ENCODE measurements at regions not wholly inside any gene's neighbourhood (a gene's known extent, or its start where the extent isn't known, plus 50 kb on each side); places are given as distances from the start of the nearest gene placed in this dataset.

DNA sequence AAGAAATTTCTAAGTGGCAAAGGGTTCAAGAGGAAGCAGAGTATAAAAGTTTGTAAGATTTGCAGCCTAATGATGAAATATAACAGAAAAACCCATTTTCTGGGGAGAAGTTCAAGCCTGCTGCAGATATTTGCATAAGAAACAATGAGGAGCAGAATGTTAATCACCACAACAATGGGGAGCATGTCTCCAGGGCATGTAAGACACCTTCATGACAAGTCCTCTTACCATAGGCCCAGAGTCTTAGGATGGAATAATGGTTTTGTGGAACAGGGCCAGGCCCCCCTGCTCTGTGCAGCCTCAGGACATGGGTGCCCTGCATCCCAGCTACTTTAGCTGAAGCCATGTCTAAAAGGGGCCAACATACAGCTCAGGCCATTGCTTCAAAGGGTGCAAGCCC is 809.0 kb upstream of the SLITRK5 start (continued):
- TF ChIP-seq SP1 (IDR thresholded peaks at IDR 0.05) (no peak), SP1 (CRISPR knock-in tag; IDR thresholded peaks at IDR 0.05) (no peak)
- TF ChIP-seq, protein P1, sequence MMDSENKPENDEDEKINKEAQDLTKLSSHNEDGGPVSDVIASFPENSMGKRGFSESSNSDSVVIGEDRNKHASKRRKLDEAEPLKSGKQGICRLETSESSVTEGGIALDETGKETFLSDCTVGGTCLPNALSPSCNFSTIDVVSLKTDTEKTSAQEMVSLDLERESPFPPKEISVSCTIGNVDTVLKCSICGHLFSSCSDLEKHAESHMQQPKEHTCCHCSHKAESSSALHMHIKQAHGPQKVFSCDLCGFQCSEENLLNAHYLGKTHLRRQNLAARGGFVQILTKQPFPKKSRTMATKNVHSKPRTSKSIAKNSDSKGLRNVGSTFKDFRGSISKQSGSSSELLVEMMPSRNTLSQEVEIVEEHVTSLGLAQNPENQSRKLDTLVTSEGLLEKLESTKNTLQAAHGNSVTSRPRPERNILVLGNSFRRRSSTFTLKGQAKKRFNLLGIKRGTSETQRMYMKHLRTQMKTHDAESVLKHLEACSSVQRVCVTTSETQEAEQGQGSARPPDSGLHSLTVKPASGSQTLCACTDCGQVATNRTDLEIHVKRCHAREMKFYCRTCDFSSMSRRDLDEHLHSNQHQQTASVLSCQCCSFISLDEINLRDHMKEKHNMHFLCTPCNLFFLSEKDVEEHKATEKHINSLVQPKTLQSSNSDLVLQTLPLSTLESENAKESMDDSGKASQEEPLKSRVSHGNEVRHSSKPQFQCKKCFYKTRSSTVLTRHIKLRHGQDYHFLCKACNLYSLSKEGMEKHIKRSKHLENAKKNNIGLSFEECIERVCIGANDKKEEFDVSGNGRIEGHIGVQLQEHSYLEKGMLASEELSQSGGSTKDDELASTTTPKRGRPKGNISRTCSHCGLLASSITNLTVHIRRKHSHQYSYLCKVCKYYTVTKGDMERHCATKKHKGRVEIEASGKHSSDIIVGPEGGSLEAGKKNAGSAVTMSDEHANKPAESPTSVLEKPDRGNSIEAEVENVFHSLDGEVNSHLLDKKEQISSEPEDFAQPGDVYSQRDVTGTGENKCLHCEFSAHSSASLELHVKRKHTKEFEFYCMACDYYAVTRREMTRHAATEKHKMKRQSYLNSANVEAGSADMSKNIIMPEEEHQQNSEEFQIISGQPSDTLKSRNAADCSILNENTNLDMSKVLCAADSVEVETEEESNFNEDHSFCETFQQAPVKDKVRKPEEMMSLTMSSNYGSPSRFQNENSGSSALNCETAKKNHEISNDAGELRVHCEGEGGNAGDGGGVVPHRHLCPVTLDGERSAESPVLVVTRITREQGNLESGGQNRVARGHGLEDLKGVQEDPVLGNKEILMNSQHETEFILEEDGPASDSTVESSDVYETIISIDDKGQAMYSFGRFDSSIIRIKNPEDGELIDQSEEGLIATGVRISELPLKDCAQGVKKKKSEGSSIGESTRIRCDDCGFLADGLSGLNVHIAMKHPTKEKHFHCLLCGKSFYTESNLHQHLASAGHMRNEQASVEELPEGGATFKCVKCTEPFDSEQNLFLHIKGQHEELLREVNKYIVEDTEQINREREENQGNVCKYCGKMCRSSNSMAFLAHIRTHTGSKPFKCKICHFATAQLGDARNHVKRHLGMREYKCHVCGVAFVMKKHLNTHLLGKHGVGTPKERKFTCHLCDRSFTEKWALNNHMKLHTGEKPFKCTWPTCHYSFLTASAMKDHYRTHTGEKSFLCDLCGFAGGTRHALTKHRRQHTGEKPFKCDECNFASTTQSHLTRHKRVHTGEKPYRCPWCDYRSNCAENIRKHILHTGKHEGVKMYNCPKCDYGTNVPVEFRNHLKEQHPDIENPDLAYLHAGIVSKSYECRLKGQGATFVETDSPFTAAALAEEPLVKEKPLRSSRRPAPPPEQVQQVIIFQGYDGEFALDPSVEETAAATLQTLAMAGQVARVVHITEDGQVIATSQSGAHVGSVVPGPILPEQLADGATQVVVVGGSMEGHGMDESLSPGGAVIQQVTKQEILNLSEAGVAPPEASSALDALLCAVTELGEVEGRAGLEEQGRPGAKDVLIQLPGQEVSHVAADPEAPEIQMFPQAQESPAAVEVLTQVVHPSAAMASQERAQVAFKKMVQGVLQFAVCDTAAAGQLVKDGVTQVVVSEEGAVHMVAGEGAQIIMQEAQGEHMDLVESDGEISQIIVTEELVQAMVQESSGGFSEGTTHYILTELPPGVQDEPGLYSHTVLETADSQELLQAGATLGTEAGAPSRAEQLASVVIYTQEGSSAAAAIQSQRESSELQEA (CRISPR knock-in tag; IDR thresholded peaks at IDR 0.05; ENCODE audit: not compliant biosample characterization), result no peak

DNA sequence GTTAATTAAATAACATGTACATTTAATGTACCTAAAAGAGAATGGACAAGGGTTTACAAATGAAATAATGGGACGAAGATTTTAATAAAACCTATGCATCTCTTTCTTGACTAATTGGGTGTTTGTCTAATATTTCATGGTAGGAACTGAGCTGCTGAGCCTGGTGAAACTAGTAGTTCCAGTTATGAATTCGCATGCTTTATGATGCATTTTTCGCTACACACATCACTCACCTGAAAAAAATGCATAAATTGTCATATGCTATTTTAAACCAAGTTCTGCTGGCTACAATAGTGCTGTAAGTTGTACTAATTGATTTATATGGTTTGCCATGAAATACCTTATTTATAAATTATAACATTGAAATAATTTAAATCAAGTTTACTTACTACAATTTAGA is 806.8 kb upstream of the SLITRK5 start:
- ATAC-seq, result no peak
- WGBS (ENCODE audit: low lambda C conversion rate), result 0% methylated on average over 3 of the region's 3 CpGs
- Histone ChIP-seq H3K27ac (ENCODE audit: extremely low read length, insufficient read depth, low read length) (no peak overlapping the region), H3K9me3 (ENCODE audit: low read length) (no peaks in the 10 kb centered on the region), H3K4me1 (ENCODE audit: insufficient read depth, low read length) (no peaks in the 10 kb centered on the region), H3K9ac (ENCODE audit: insufficient read depth, low read depth, low read length) (no peak overlapping the region), H4K20me1 (ENCODE audit: insufficient read depth, low read length) (no peaks in the 10 kb centered on the region), H3K4me2 (ENCODE audit: low read depth, low read length) (no peak overlapping the region), H3K4me3 (replicated peaks in 1 of 3; ENCODE audit: insufficient read depth in 1 of 3, low read depth in 2 of 3, low read length in 3 of 3) (no peak overlapping the region), H3K79me2 (ENCODE audit: insufficient read depth, low read length) (no peaks in the 10 kb centered on the region), H2AFZ (ENCODE audit: low read length) (no peak overlapping the region), H3K27me3 (ENCODE audit: control insufficient read depth in 1 of 2, insufficient read depth in 2 of 2, low read length in 2 of 2) (no peaks in the 10 kb centered on the region), H3K36me3 (replicated peaks in 1 of 2; ENCODE audit: control insufficient read depth in 1 of 2, insufficient read depth in 2 of 2, low read length in 2 of 2) (no peaks in the 10 kb centered on the region)
- POLR2A ChIA-PET, result no interaction called here
- DNase-seq (ENCODE audit: low spot score), result no peak
- in situ Hi-C loops (cut with HindIII; ENCODE audit: extremely low pct_ligation_motif_present, low pct_unique_long_range_greater_than_20kb) (no loop called here), intact Hi-C loops (cut with micrococcal nuclease; ENCODE audit: unreplicated experiment) (no loop called here)
- CTCF ChIA-PET (ENCODE audit: low intra/inter-chr PET ratio, low total read pairs), result no interaction called here
- no peak for FAIRE-seq
- BruUV-seq (replicated peaks), result no TSS peak
- TF ChIP-seq ZNF674 (CRISPR knock-in tag; IDR thresholded peaks at IDR 0.05; ENCODE audit: low read depth) (no peak), YY1 (IDR thresholded peaks at IDR 0.05; ENCODE audit: insufficient read depth, insufficient replicate concordance, low read depth, low read length) (no peak), ZNF772 (CRISPR knock-in tag; IDR thresholded peaks at IDR 0.05) (no peak), NFRKB (IDR thresholded peaks at IDR 0.05) (no peak), ZNF496 (CRISPR knock-in tag; IDR thresholded peaks at IDR 0.05; ENCODE audit: insufficient replicate concordance) (no peak), ZNF552 (CRISPR knock-in tag; IDR thresholded peaks at IDR 0.05; ENCODE audit: borderline replicate concordance) (no peak)
- TF ChIP-seq, protein P2, sequence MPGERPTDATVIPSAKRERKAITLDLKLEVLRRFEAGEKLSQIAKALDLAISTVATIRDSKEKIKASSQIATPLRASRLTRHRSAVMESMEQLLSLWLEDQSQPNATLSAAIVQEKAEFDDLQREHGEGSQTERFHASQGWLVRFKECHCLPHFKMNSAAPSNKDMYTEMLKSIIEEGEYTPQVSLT (CRISPR knock-in tag; IDR thresholded peaks at IDR 0.05; ENCODE audit: borderline replicate concordance, low read depth), result no peak
- TF ChIP-seq, protein P3, sequence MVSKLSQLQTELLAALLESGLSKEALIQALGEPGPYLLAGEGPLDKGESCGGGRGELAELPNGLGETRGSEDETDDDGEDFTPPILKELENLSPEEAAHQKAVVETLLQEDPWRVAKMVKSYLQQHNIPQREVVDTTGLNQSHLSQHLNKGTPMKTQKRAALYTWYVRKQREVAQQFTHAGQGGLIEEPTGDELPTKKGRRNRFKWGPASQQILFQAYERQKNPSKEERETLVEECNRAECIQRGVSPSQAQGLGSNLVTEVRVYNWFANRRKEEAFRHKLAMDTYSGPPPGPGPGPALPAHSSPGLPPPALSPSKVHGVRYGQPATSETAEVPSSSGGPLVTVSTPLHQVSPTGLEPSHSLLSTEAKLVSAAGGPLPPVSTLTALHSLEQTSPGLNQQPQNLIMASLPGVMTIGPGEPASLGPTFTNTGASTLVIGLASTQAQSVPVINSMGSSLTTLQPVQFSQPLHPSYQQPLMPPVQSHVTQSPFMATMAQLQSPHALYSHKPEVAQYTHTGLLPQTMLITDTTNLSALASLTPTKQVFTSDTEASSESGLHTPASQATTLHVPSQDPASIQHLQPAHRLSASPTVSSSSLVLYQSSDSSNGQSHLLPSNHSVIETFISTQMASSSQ (IDR thresholded peaks at IDR 0.05; ENCODE audit: low read depth), result no peak
- TF ChIP-seq, protein P3 (CRISPR knock-in tag; IDR thresholded peaks at IDR 0.05; ENCODE audit: borderline replicate concordance), result no peak

All from HepG2 (cell line).